ENCODE measurements at regions not wholly inside any gene's neighbourhood (a gene's known extent, or its start where the extent isn't known, plus 50 kb on each side); places are given as distances from the start of the nearest gene placed in this dataset.
"Not testable (repeated sequence)": the region's sequence is repeated elsewhere in the genome, so short reads cannot be mapped to it uniquely, and the experiment has no call there.

GRCh38 chr6:30832864-30833263 lies 51.5 kb upstream of the DDR1 start:
- intact Hi-C loops (cut with DNase I), result no loop called here
- peak in 1 of 10 donors; percentile 2 for DNase-seq

GRCh38 chr6:30830438-30830837 lies 53.9 kb upstream of the DDR1 start:
- peak in 1 of 10 donors; percentile 57 for DNase-seq
- intact Hi-C loops (cut with DNase I), result no loop called here

DNA sequence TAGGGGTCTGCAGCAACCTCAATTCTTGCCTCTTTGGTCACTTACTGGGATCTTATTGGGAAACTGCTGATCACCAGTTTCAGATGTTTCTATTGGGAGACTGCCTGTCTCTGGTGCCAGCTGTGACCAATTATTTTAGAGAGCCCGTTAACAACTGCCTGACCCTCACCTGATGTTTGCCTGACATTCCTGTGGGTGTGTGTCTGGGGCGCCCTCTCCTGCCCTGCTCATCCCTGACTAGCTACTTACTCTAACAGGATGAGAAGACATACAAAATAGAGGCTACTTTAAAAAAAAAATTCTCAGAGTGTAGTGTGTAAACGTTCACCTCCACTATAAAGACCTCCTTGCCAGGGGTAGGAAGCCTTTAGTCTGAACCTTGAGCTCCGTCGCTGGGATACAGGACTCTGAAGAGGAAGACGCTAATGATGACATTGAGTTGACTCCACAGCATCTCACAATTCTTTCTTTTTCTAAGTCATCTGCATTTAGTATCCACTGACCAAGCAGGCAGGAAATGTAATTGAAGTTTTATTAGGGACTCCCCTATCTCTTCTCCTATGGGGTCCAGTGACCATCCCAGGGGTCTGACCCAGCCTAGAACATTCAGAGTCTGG lies 54.6 kb upstream of the DDR1 start:
- intact Hi-C loops (cut with DNase I), result loop anchor here (2.0 to 5.0 kb wide), 3 partner anchors 85 to 258 kb away; partner anchors contain the start of gene VARS2
- peak in 1 of 10 donors; percentile 18 for DNase-seq

GRCh38 chr6:30829033-30829432 lies 55.3 kb upstream of the DDR1 start:
- peak in 1 of 10 donors; percentile 19 for DNase-seq
- intact Hi-C loops (cut with DNase I), result loop anchor here (2.0 to 5.0 kb wide), 3 partner anchors 86 to 258 kb away; partner anchors contain the start of gene VARS2

GRCh38 chr6:30828027-30828962 lies 56.0 kb upstream of the DDR1 start:
- DNase-seq, result peak; percentile 75 to 97 (median 89)
- intact Hi-C loops (cut with DNase I), result loop anchor here (1.0 to 5.0 kb wide), 4 partner anchors 49 to 259 kb away; partner anchors contain the start of gene VARS2

DNA sequence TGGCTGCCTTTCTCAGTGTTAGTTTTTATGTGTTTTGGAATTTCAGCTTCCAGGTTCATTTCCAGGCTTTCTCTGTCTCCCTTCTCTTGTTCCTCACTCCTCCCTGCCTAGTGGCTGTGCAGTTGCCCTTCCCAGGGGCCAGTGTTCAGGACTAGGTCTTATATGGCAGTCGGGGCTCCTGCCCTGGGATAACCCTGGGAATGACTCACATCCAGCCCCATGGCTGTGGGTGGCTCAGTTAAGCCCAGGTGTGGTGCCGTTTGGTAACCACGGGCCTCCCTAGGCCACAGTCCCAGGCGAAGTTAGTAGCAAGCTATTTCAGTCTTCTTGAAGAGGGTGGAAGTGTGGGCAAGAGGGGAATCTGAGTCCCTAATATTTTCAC lies 57.4 kb upstream of the DDR1 start:
- intact Hi-C loops (cut with DNase I), result loop anchor here (5.0 kb wide), 2 partner anchors 245 to 260 kb away; no protein-coding TSS in a partner anchor
- DNase-seq, result no peak

DNA sequence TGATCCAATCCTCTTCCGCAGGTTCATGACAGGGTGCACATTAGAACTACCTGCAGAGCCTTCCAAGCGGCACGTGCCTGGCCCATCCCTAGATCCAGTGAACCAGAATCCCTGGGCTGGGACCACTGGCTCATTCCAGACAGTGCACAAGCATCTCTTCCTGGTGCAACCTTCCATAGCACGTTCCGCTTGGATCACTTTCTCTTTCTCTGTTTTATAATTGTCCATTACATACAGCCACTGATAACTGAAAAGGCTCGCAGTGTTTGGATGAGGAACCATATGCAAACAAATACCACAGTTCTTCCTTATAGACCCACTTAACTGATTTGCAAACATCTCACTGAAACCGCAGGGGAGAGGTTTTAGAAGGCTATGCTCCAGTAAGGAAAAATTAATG lies 59.6 kb upstream of the DDR1 start:
- peak in 1 of 10 donors; percentile 5 for DNase-seq
- intact Hi-C loops (cut with DNase I), result loop anchor here (5.0 kb wide), 2 partner anchors 248 to 263 kb away; no protein-coding TSS in a partner anchor

DNA sequence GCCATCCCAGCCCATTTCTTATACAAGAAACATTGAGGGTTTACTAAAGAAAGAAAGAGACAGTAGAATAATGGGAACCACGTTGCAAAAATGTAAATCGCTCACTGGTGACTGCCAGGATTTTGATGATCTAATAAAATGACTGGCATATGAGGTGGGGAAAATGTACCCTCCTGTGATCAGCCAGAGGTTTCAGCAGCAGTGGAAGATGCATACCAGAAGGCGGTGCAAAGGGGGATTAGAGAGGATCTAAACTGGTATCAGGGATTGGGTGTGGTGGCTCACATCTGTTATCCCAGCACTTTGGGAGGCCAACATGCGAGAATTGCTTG lies 60.8 kb upstream of the DDR1 start:
- intact Hi-C loops (cut with DNase I), result no loop called here

DNA sequence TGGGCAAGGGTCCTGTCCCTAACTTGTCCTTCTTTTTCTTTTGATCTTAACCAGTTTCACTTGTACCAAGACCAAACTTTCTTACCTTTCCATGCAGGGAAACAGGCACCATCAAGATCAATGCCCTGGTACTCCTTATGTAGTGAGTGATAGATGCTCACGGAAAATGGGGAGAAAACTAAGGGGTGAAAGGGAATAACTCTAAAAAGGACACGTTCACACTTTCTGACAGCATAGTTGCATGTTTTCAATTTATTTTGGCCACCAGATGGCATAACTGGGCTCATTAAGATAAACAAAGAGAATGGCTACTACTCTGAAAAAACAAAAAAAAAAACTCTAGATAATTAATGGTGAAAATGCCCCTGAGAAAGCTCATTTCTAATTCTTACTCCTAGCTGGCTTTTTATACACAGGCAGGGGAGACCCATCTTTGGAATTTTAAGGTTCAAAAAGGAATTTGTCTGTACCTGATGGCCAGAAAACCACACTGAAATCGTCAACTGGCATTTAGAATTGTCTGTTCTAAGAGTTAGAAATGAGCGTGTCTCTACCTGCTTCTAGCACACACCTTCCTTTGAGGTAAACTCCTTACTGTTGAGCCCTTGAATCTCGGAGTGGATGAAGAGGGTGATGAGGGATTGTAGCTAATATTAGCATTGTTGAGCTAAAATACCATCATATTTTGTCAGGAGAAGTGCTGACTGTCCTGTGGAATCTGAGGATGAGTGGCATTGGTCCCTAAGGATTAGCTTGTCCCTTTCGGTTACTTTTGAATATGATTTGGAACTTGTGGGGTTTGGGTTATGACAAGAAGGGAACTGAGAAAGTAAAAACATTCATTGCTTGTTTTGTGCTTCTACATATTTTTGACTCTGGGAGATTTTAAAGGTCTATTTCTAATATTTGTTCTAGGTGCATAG lies 62.2 kb upstream of the DDR1 start:
- DNase-seq, result no peak
- intact Hi-C loops (cut with DNase I), result no loop called here

More for the DNA sequence above, 60.8 kb upstream of the DDR1 start:
- DNase-seq, result no peak

DNA sequence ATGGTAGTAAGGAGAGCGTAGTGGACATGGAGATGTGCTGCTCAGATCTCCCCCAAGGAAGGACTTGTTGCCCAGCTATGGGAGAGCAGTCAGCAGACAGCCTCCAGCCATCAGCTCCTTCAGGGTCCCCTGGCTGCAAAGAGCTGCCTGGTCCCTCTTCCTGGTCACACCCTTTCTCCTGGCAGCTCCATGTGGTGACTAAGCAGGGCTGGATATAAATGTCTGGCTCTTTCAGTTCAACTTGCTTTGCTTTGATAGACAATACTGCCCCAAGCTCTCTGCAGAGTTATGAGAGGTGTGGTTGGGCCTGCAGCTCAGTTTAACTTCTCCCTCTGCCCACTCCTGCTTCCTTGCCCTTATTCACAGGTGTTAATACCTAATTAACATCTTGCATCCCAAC lies 64.1 kb upstream of the DDR1 start:
- intact Hi-C loops (cut with DNase I), result no loop called here
- DNase-seq, result peak in 1 of 10 donors; percentile 62

- intact Hi-C loops (cut with DNase I), result no loop called here
- DNase-seq, result peak in 2 of 10 donors; percentile 12 to 23
These were observed 64.9 kb upstream of the DDR1 start for GRCh38 chr6:30819297-30819917.

- DNase-seq, result no peak
- intact Hi-C loops (cut with DNase I), result no loop called here
These were observed 65.9 kb upstream of the DDR1 start for GRCh38 chr6:30818391-30818841.

DNA sequence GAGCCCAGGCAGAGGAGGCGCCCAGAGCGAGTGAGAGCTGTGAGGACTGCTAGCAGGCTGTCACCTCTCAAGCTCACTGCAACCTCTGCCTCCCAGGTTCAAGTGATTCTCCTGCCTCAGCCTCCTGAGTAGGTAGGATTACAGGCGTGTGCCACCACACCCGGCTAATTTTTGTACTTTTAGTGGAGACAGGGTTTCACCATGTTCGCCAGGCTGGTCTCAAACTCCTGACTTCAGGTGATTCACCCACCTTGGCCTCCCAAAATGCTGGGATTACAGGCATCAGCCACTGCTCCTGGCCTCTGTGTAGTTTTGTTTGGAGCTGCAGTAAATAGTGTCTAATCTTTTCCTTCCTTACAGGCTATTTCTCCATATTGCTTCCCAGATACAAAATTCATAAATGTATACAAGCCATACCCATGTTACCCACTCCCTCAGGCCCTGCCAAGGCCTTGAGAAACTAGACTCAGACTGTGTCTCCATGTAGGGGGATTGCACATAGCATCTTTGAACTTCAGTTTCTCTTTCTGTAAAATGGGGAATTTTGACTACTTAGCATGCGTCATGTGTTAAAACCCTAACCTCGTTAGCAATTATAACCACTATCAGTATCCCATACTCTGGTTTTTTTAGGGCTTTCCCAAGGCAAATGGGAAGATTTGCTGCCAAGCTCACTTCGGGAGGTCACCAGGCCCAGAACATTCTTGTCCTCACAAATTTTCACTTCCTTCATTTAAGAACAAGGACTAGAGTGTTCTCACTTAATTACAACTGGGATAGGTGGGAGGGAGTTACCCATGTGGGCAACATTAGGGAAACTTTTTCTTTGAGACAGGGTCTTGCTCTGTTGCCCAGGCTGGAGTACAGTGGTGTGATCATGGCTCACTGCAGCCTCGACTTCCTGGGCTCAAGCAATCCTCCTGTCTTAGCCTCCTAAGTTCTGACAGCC lies 67.3 kb upstream of the DDR1 start:
- intact Hi-C loops (cut with DNase I), result no loop called here

GRCh38 chr6:30816296-30816695 lies 68.0 kb upstream of the DDR1 start:
- DNase-seq, result peak in 1 of 10 donors; percentile 54
- intact Hi-C loops (cut with DNase I), result not testable (repeated sequence)

More for the DNA sequence above, 67.3 kb upstream of the DDR1 start:
- peak in 1 of 10 donors; percentile 16 for DNase-seq

GRCh38 chr6:30815041-30815742 lies 69.1 kb upstream of the DDR1 start:
- DNase-seq, result peak in 1 of 10 donors; percentile 3
- intact Hi-C loops (cut with DNase I), result not testable (repeated sequence)

- peak in 1 of 10 donors; percentile 75 for DNase-seq
- intact Hi-C loops (cut with DNase I), result no loop called here
These were observed 69.9 kb upstream of the DDR1 start for GRCh38 chr6:30814146-30815040.

DNA sequence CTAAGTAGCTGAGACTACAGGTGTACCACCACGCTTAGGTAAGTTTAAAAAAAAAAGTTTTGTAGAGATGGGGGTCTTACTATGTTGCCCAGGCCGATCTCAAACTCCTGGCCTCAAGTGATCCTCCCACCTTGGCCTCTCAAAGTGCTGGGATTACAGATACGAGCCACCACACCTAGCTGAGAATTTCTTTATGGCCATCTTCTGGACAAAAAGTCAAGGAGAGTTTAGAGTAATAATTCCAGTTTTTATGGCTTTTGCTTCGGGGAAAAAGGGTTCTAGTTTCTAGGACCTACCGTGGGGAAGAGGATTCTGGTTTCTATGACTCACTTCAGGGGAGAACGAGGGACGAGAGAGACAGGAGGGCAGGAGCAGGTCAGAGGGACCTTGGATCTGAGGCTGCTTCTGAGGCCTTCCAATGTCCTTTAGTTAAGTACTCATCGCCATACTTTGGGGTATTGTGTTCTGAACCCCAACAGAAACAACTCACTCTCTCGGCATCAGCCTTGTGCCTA lies 69.3 kb upstream of the IER3 start:
- intact Hi-C loops (cut with DNase I), result no loop called here

More for the DNA sequence above, 69.3 kb upstream of the IER3 start:
- DNase-seq, result peak in 1 of 10 donors; percentile 22

Data from posterior cingulate gyrus (tissue), 11 donors.